ENCODE measurements at regions not wholly inside any gene's neighbourhood (a gene's known extent, or its start where the extent isn't known, plus 50 kb on each side); places are given as distances from the start of the nearest gene placed in this dataset.

- TF ChIP-seq CTCF (IDR thresholded peaks at IDR 0.05; ENCODE audit: control extremely low read depth, extremely low read depth) = no peak
- DNase-seq = peak in 2 of 3 donors; percentile 4 to 6
Observed at GRCh38 chr4:116590648-116591047, 494.7 kb downstream of the TRAM1L1 start.

GRCh38 chr4:116588783-116589182 is 496.6 kb downstream of the TRAM1L1 start:
- TF ChIP-seq CTCF (IDR thresholded peaks at IDR 0.05; ENCODE audit: control extremely low read depth, extremely low read depth) = no peak
- Histone ChIP-seq H3K9ac (ENCODE audit: insufficient read depth in 1 of 2, low read length in 2 of 2) (no peak overlapping the region), H3K9me3 (ENCODE audit: control insufficient read depth in 4 of 4, insufficient read depth in 3 of 4, low read length in 3 of 4) (no peaks in the 10 kb centered on the region), H3K4me1 (ENCODE audit: control insufficient read depth in 5 of 5, insufficient read depth in 5 of 5, low read length in 5 of 5) (no peaks in the 10 kb centered on the region), H3K36me3 (ENCODE audit: control insufficient read depth in 4 of 4, insufficient read depth in 4 of 4, low read length in 4 of 4) (no peaks in the 10 kb centered on the region), H3K4me3 (no peak overlapping the region), H3K27ac (ENCODE audit: low read depth in 1 of 2, low read length in 1 of 2) (no peak overlapping the region), H3K27me3 (ENCODE audit: control insufficient read depth in 3 of 3, insufficient read depth in 3 of 3, low read length in 2 of 3) (no peaks in the 10 kb centered on the region)
- ATAC-seq (ENCODE audit: insufficient read depth, low FRiP score) (no peak), DNase-seq (no peak)

More at GRCh38 chr4:116590648-116591047, 494.7 kb downstream of the TRAM1L1 start:
- H3K27ac ChIP-seq (ENCODE audit: low read depth in 1 of 2, low read length in 1 of 2) = no peak overlapping the region
- H3K4me3 ChIP-seq = no peak overlapping the region
- no peaks in the 10 kb centered on the region for H3K9me3 ChIP-seq (ENCODE audit: control insufficient read depth in 4 of 4, insufficient read depth in 3 of 4, low read length in 3 of 4)
- H3K27me3 ChIP-seq (ENCODE audit: control insufficient read depth in 3 of 3, insufficient read depth in 3 of 3, low read length in 2 of 3) = no peaks in the 10 kb centered on the region
- no peak overlapping the region for H3K9ac ChIP-seq (ENCODE audit: insufficient read depth in 1 of 2, low read length in 2 of 2)
- H3K4me1 ChIP-seq (ENCODE audit: control insufficient read depth in 5 of 5, insufficient read depth in 5 of 5, low read length in 5 of 5) = no peaks in the 10 kb centered on the region
- no peak for ATAC-seq (ENCODE audit: insufficient read depth, low FRiP score)
- no peaks in the 10 kb centered on the region for H3K36me3 ChIP-seq (ENCODE audit: control insufficient read depth in 4 of 4, insufficient read depth in 4 of 4, low read length in 4 of 4)

- no peak overlapping the region for H3K27ac ChIP-seq (ENCODE audit: low read depth in 1 of 2, low read length in 1 of 2)
- no peaks in the 10 kb centered on the region for H3K9me3 ChIP-seq (ENCODE audit: control insufficient read depth in 4 of 4, insufficient read depth in 3 of 4, low read length in 3 of 4)
- no peaks in the 10 kb centered on the region for H3K36me3 ChIP-seq (ENCODE audit: control insufficient read depth in 4 of 4, insufficient read depth in 4 of 4, low read length in 4 of 4)
- ATAC-seq (ENCODE audit: insufficient read depth, low FRiP score) (no peak), DNase-seq (peak in 1 of 3 donors; percentile 2)
- no peaks in the 10 kb centered on the region for H3K4me1 ChIP-seq (ENCODE audit: control insufficient read depth in 5 of 5, insufficient read depth in 5 of 5, low read length in 5 of 5)
- TF ChIP-seq CTCF (IDR thresholded peaks at IDR 0.05; ENCODE audit: control extremely low read depth, extremely low read depth) = no peak
- H3K4me3 ChIP-seq = no peak overlapping the region
- 21 to 24% methylated on average over 3 of the region's 3 CpGs for WGBS, 2 donors
- H3K27me3 ChIP-seq (ENCODE audit: control insufficient read depth in 3 of 3, insufficient read depth in 3 of 3, low read length in 2 of 3) = no peaks in the 10 kb centered on the region
- no peak overlapping the region for H3K9ac ChIP-seq (ENCODE audit: insufficient read depth in 1 of 2, low read length in 2 of 2)
Observed at GRCh38 chr4:116585246-116585645, 500.1 kb downstream of the TRAM1L1 start.

GRCh38 chr4:116577321-116577720 is 508.1 kb downstream of the TRAM1L1 start:
- DNase-seq = no peak
- no peak overlapping the region for H3K4me3 ChIP-seq
- no peak overlapping the region for H3K27ac ChIP-seq (ENCODE audit: low read depth in 1 of 2, low read length in 1 of 2)
- no peaks in the 10 kb centered on the region for H3K36me3 ChIP-seq (ENCODE audit: control insufficient read depth in 4 of 4, insufficient read depth in 4 of 4, low read length in 4 of 4)
- H3K9ac ChIP-seq (ENCODE audit: insufficient read depth in 1 of 2, low read length in 2 of 2) = no peak overlapping the region
- H3K4me1 ChIP-seq (ENCODE audit: control insufficient read depth in 5 of 5, insufficient read depth in 5 of 5, low read length in 5 of 5) = no peaks in the 10 kb centered on the region
- H3K9me3 ChIP-seq (ENCODE audit: control insufficient read depth in 4 of 4, insufficient read depth in 3 of 4, low read length in 3 of 4) = peaks cover 0 to 2% (median 0%) of the 10 kb centered on the region in 4 donors
- TF ChIP-seq CTCF (IDR thresholded peaks at IDR 0.05; ENCODE audit: control extremely low read depth, extremely low read depth) = no peak
- no peak for ATAC-seq (ENCODE audit: insufficient read depth, low FRiP score)
- WGBS, 2 donors = 80 to 88% methylated on average over 1 of the region's 1 CpG
- no peaks in the 10 kb centered on the region for H3K27me3 ChIP-seq (ENCODE audit: control insufficient read depth in 3 of 3, insufficient read depth in 3 of 3, low read length in 2 of 3)

Data from lung (tissue), 11 donors.